Spleen (tissue), 11 donors: ENCODE measurements at regions not wholly inside any gene's neighbourhood (a gene's known extent, or its start where the extent isn't known, plus 50 kb on each side); places are given as distances from the start of the nearest gene placed in this dataset.

Experiments used
- DNase-seq: peaks from one replicate; pipeline ENCODE4 v3.0.0-alpha.2; 2020
- H3K27ac ChIP-seq, 8 donors: fragments of 200-600 bp; sonication (generic) in 7 of 8; 1 replicate in 4 of 8; 2 replicates in 4 of 8; pipeline versions ENCODE4 v1.5.0 to v1.8.0; 2016 to 2021; ENCODE audit warnings: inconsistent platforms in 4 of 8, mild to moderate bottlenecking in 4 of 8, moderate library complexity in 1 of 8
- H3K27me3 ChIP-seq, 7 donors: fragments of 200-600 bp; sonication (generic) in 6 of 7; replicated peaks in 1 of 7; 1 replicate in 4 of 7; 2 replicates in 3 of 7; pipeline versions ENCODE4 v1.5.0 to v1.8.0; 2016 to 2021; ENCODE audit warnings: inconsistent platforms in 3 of 7, mild to moderate bottlenecking in 1 of 7
- H3K36me3 ChIP-seq, 6 donors: fragments of 200-600 bp; sonication (generic) in 5 of 6; 1 replicate in 4 of 6; 2 replicates in 2 of 6; pipeline versions ENCODE4 v1.5.0 to v1.8.0; 2016 to 2021; ENCODE audit warnings: inconsistent platforms in 2 of 6
- H3K4me1 ChIP-seq, 6 donors: fragments of 200-600 bp; sonication (generic) in 5 of 6; 1 replicate in 3 of 6; 2 replicates in 3 of 6; pipeline versions ENCODE4 v1.5.0 to v1.8.0; 2016 to 2021; ENCODE audit warnings: inconsistent platforms in 3 of 6
- H3K4me3 ChIP-seq, 8 donors: fragments of 200-600 bp; sonication (generic) in 7 of 8; 1 replicate in 4 of 8; 2 replicates in 4 of 8; pipeline versions ENCODE4 v1.5.0 to v1.8.0; 2016 to 2021; ENCODE audit warnings: inconsistent platforms in 4 of 8, mild to moderate bottlenecking in 4 of 8, moderate library complexity in 2 of 8
- H3K9me3 ChIP-seq, 8 donors: fragments of 200-600 bp; sonication (generic) in 7 of 8; 1 replicate in 4 of 8; 2 replicates in 4 of 8; pipeline versions ENCODE4 v1.5.0 to v1.8.0; 2016 to 2021; ENCODE audit warnings: inconsistent platforms in 4 of 8
- CTCF ChIP-seq, 11 experiments: fragments of 200-600 bp in 7 of 11; fragments of 450-650 bp in 4 of 11; sonication (generic) in 4 of 11; IDR thresholded peaks in 8 of 11; conservative IDR thresholded peaks in 3 of 11; 1 replicate in 7 of 11; 2 replicates in 4 of 11; pipeline versions ENCODE4 v1.4.0 to v1.8.0; 2016 to 2021; ENCODE audit warnings: antibody characterized with exemption in 11 of 11, inconsistent platforms in 4 of 11, mild to moderate bottlenecking in 1 of 11
- POLR2A ChIP-seq, 3 donors: fragments of 450-650 bp; IDR thresholded peaks; one replicate each; pipeline ENCODE4 v1.5.1; 2017; ENCODE audit warnings: antibody characterized with exemption in 3 of 3, mild to moderate bottlenecking in 1 of 3
- POLR2AphosphoS5 ChIP-seq, 3 donors: sonication (generic); formaldehyde crosslinking; IDR thresholded peaks; one replicate each; pipeline ENCODE4 v1.5.1; 2017; ENCODE audit warnings: antibody characterized with exemption in 3 of 3
- WGBS, 5 donors: extraction: QIAGEN DNeasy Blood & Tissue Kit in 3 of 5; methylation state at CpG; one replicate each; pipeline versions ENCODE4 v1.1.5 to v1.1.7; 2013 to 2018; 5-methylcytosine and 5-hydroxymethylcytosine counted together
- intact Hi-C: fragments of 100-400 bp; cut with DNase I; formaldehyde crosslinking; loops from one replicate; pipeline ENCODE4 v1.15.0; 2023; ENCODE audit warnings: low total_unique reads
- donor health status: healthy with polysubstance abuse.
- donor health status: DM: no; HTN: no; CAD: no; lungs with moderate emphysema.
- donor health status: DM: no; HTN: no; CAD: no.
- donor health status: Bipolar disorder and iron deficiency.
- donor health status: healthy.
- donor health status: DM: no; HTN: no; CAD: no.
- donor health status: DM: yes; HTN: yes; CAD: no.

- TF ChIP-seq POLR2A (IDR thresholded peaks at IDR 0.05) (no peak), CTCF (IDR thresholded peaks at IDR 0.05 in 8 of 11, conservative IDR thresholded peaks at IDR 0.05 in 3 of 11) (peak in 1 of 11 experiments; percentile 9)
- H3K9me3 ChIP-seq: no peaks in the 10 kb centered on the region
- 73 to 84% (median 77%) methylated on average over 3 of the region's 3 CpGs for WGBS, 5 donors
These were observed 139.8 kb downstream of the ESM1 start for GRCh38 chr5:54845567-54845941.

GRCh38 chr5:54844905-54845566, 140.4 kb downstream of the ESM1 start:
- peaks cover 0 to 17% (median 6%) of the 10 kb centered on the region in 6 donors for H3K4me1 ChIP-seq
- peak overlapping the region in 2 of 8 donors; percentile 22 to 35 for H3K4me3 ChIP-seq
- no peaks in the 10 kb centered on the region for H3K36me3 ChIP-seq
- intact Hi-C loops: loop anchor here (5.0 kb wide), 1 partner anchor 328 kb away; the partner anchor contains the start of gene SNX18
- DNase-seq: no peak
- H3K9me3 ChIP-seq: no peaks in the 10 kb centered on the region
- H3K27ac ChIP-seq: peak overlapping the region in 5 of 8 donors; percentile 57 to 68 (median 64)
- TF ChIP-seq CTCF (IDR thresholded peaks at IDR 0.05 in 8 of 11, conservative IDR thresholded peaks at IDR 0.05 in 3 of 11): peak; percentile 49 to 79 (median 70)
- no peak for TF ChIP-seq POLR2AphosphoS5 (IDR thresholded peaks at IDR 0.05)
- peaks cover 0 to 3% (median 0%) of the 10 kb centered on the region in 7 donors for H3K27me3 ChIP-seq
- 39 to 58% (median 48%) methylated on average over 6 of the region's 6 CpGs for WGBS, 5 donors

More at GRCh38 chr5:54845567-54845941, 139.8 kb downstream of the ESM1 start:
- Histone ChIP-seq H3K27me3 (peaks cover 0 to 3% (median 0%) of the 10 kb centered on the region in 7 donors), H3K4me1 (peaks cover 0 to 17% (median 6%) of the 10 kb centered on the region in 6 donors), H3K36me3 (no peaks in the 10 kb centered on the region), H3K4me3 (no peak overlapping the region), H3K27ac (peak overlapping the region in 1 of 8 donors; percentile 64)
- intact Hi-C loops: no loop called here
- DNase-seq: no peak

GRCh38 chr5:54844266-54844665, 141.1 kb downstream of the ESM1 start:
- 75 to 79% (median 78%) methylated on average over 4 of the region's 4 CpGs for WGBS, 5 donors
- H3K36me3 ChIP-seq: no peaks in the 10 kb centered on the region

More at GRCh38 chr5:54844266-54844665, 141.1 kb downstream of the ESM1 start:
- intact Hi-C loops: loop anchor here (5.0 kb wide), 1 partner anchor 327 kb away; the partner anchor contains the start of gene SNX18
- H3K4me3 ChIP-seq: no peak overlapping the region
- peaks cover 0 to 3% (median 0%) of the 10 kb centered on the region in 7 donors for H3K27me3 ChIP-seq
- TF ChIP-seq CTCF (IDR thresholded peaks at IDR 0.05 in 8 of 11, conservative IDR thresholded peaks at IDR 0.05 in 3 of 11) (no peak), POLR2AphosphoS5 (IDR thresholded peaks at IDR 0.05) (no peak), POLR2A (IDR thresholded peaks at IDR 0.05) (no peak)
- DNase-seq: no peak
- peak overlapping the region in 4 of 8 donors; percentile 59 to 68 (median 64) for H3K27ac ChIP-seq
- H3K9me3 ChIP-seq: no peaks in the 10 kb centered on the region
- H3K4me1 ChIP-seq: peaks cover 0 to 17% (median 6%) of the 10 kb centered on the region in 6 donors
